ENCODE measurements at regions not wholly inside any gene's neighbourhood (a gene's known extent, or its start where the extent isn't known, plus 50 kb on each side); places are given as distances from the start of the nearest gene placed in this dataset.

- intact Hi-C loops (cut with DNase I; ENCODE audit: low total_unique reads) = no loop called here
- TF ChIP-seq POLR2A (IDR thresholded peaks at IDR 0.05) = no peak
- no peak for TF ChIP-seq CTCF (IDR thresholded peaks at IDR 0.05 in 8 of 11, conservative IDR thresholded peaks at IDR 0.05 in 3 of 11)
- TF ChIP-seq POLR2AphosphoS5 (IDR thresholded peaks at IDR 0.05) = no peak
Measured at GRCh38 chr12:118560733-118561132, 184.4 kb downstream of the SUDS3 start.

GRCh38 chr12:118571730-118572129 is 195.4 kb downstream of the SUDS3 start:
- H3K4me1 ChIP-seq = no peaks in the 10 kb centered on the region
- no peaks in the 10 kb centered on the region for H3K36me3 ChIP-seq
- H3K9me3 ChIP-seq = peaks cover 0 to 47% (median 12%) of the 10 kb centered on the region in 8 donors
- intact Hi-C loops (cut with DNase I; ENCODE audit: low total_unique reads) = no loop called here
- DNase-seq = no peak
- no peak for TF ChIP-seq POLR2A (IDR thresholded peaks at IDR 0.05)
- no peak for TF ChIP-seq POLR2AphosphoS5 (IDR thresholded peaks at IDR 0.05)
- no peak overlapping the region for H3K4me3 ChIP-seq
- H3K27me3 ChIP-seq (replicated peaks in 1 of 7) = no peaks in the 10 kb centered on the region
- WGBS, 5 donors = 84 to 92% (median 87%) methylated on average over 5 of the region's 5 CpGs
- no peak overlapping the region for H3K27ac ChIP-seq

More at GRCh38 chr12:118560733-118561132, 184.4 kb downstream of the SUDS3 start:
- Histone ChIP-seq H3K27ac (no peak overlapping the region), H3K27me3 (replicated peaks in 1 of 7) (peaks cover 0 to 5% (median 0%) of the 10 kb centered on the region in 7 donors), H3K9me3 (peaks cover 0 to 3% (median 0%) of the 10 kb centered on the region in 8 donors), H3K4me3 (no peak overlapping the region), H3K36me3 (no peaks in the 10 kb centered on the region), H3K4me1 (no peaks in the 10 kb centered on the region)
- no peak for DNase-seq
- WGBS, 5 donors = 74 to 87% (median 78%) methylated on average over 4 of the region's 4 CpGs

- intact Hi-C loops (cut with DNase I; ENCODE audit: low total_unique reads) = no loop called here
- H3K27me3 ChIP-seq (replicated peaks in 1 of 7) = no peaks in the 10 kb centered on the region
- no peaks in the 10 kb centered on the region for H3K4me1 ChIP-seq
- H3K27ac ChIP-seq = no peak overlapping the region
- DNase-seq = no peak
- no peak for TF ChIP-seq CTCF (IDR thresholded peaks at IDR 0.05 in 8 of 11, conservative IDR thresholded peaks at IDR 0.05 in 3 of 11)
- TF ChIP-seq POLR2AphosphoS5 (IDR thresholded peaks at IDR 0.05) = no peak
- no peak for TF ChIP-seq POLR2A (IDR thresholded peaks at IDR 0.05)
- H3K9me3 ChIP-seq = peaks cover 0 to 46% (median 12%) of the 10 kb centered on the region in 8 donors
- 76 to 90% (median 80%) methylated on average over 3 of the region's 3 CpGs for WGBS, 5 donors
- no peaks in the 10 kb centered on the region for H3K36me3 ChIP-seq
- no peak overlapping the region for H3K4me3 ChIP-seq
Measured at GRCh38 chr12:118574288-118574687, 197.9 kb downstream of the SUDS3 start.

- no peaks in the 10 kb centered on the region for H3K4me1 ChIP-seq
- intact Hi-C loops (cut with DNase I; ENCODE audit: low total_unique reads) = no loop called here
- DNase-seq = no peak
- no peak overlapping the region for H3K27ac ChIP-seq
- H3K27me3 ChIP-seq (replicated peaks in 1 of 7) = no peaks in the 10 kb centered on the region
- no peaks in the 10 kb centered on the region for H3K36me3 ChIP-seq
- peaks cover 0 to 33% (median 9%) of the 10 kb centered on the region in 8 donors for H3K9me3 ChIP-seq
- TF ChIP-seq POLR2A (IDR thresholded peaks at IDR 0.05) = no peak
- no peak for TF ChIP-seq CTCF (IDR thresholded peaks at IDR 0.05 in 8 of 11, conservative IDR thresholded peaks at IDR 0.05 in 3 of 11)
- TF ChIP-seq POLR2AphosphoS5 (IDR thresholded peaks at IDR 0.05) = no peak
- 75 to 83% (median 79%) methylated on average over 2 of the region's 2 CpGs for WGBS, 5 donors
- H3K4me3 ChIP-seq = no peak overlapping the region
Measured at GRCh38 chr12:118575730-118576129, 199.4 kb downstream of the SUDS3 start.

- H3K9me3 ChIP-seq = peaks cover 0 to 12% (median 3%) of the 10 kb centered on the region in 8 donors
- H3K4me3 ChIP-seq = no peak overlapping the region
- no peak for DNase-seq
- H3K27me3 ChIP-seq (replicated peaks in 1 of 7) = no peaks in the 10 kb centered on the region
- 23 to 59% (median 26%) methylated on average over 1 of the region's 1 CpG for WGBS, 5 donors
- H3K36me3 ChIP-seq = no peaks in the 10 kb centered on the region
- TF ChIP-seq POLR2AphosphoS5 (IDR thresholded peaks at IDR 0.05) (no peak), CTCF (IDR thresholded peaks at IDR 0.05 in 8 of 11, conservative IDR thresholded peaks at IDR 0.05 in 3 of 11) (no peak), POLR2A (IDR thresholded peaks at IDR 0.05) (no peak)
- no peak overlapping the region for H3K27ac ChIP-seq
- H3K4me1 ChIP-seq = no peaks in the 10 kb centered on the region
- intact Hi-C loops (cut with DNase I; ENCODE audit: low total_unique reads) = no loop called here
Measured at GRCh38 chr12:118581371-118581770, 205.0 kb downstream of the SUDS3 start.

Data from spleen (tissue), 11 donors.